ENCODE measurements at regions not wholly inside any gene's neighbourhood (a gene's known extent, or its start where the extent isn't known, plus 50 kb on each side); places are given as distances from the start of the nearest gene placed in this dataset.

GRCh38 chr3:187795207-187795960 is 50.1 kb upstream of the BCL6 start:
- Mint-ChIP-seq H3K27ac (no peak overlapping the region), H3K4me1 (no peaks in the 10 kb centered on the region), H3K27me3 (ENCODE audit: low read depth) (no peaks in the 10 kb centered on the region), H3K4me3 (no peak overlapping the region), H3K9me3 (no peaks in the 10 kb centered on the region), H3K36me3 (ENCODE audit: low read depth) (no peaks in the 10 kb centered on the region)
- TF ChIP-seq CTCF (IDR thresholded peaks at IDR 0.05; ENCODE audit: unreplicated experiment in 3 of 3), result no peak

- H3K4me1 Mint-ChIP-seq, result no peaks in the 10 kb centered on the region
- no peaks in the 10 kb centered on the region for H3K27me3 Mint-ChIP-seq (ENCODE audit: low read depth)
- no peaks in the 10 kb centered on the region for H3K9me3 Mint-ChIP-seq
- no peaks in the 10 kb centered on the region for H3K36me3 Mint-ChIP-seq (ENCODE audit: low read depth)
- H3K4me3 Mint-ChIP-seq, result no peak overlapping the region
- H3K27ac Mint-ChIP-seq, result no peak overlapping the region
- TF ChIP-seq CTCF (IDR thresholded peaks at IDR 0.05; ENCODE audit: unreplicated experiment in 3 of 3), result no peak
Observed at GRCh38 chr3:187798126-187798525, 52.9 kb upstream of the BCL6 start.

GRCh38 chr3:187798531-187799530 is 53.6 kb upstream of the BCL6 start:
- Mint-ChIP-seq H3K4me1 (no peaks in the 10 kb centered on the region), H3K4me3 (no peak overlapping the region), H3K27ac (no peak overlapping the region), H3K36me3 (ENCODE audit: low read depth) (no peaks in the 10 kb centered on the region), H3K9me3 (no peaks in the 10 kb centered on the region), H3K27me3 (ENCODE audit: low read depth) (no peaks in the 10 kb centered on the region)
- no peak for TF ChIP-seq CTCF (IDR thresholded peaks at IDR 0.05; ENCODE audit: unreplicated experiment in 3 of 3)

GRCh38 chr3:187799942-187800641 is 54.8 kb upstream of the BCL6 start:
- Mint-ChIP-seq H3K36me3 (ENCODE audit: low read depth) (no peaks in the 10 kb centered on the region), H3K4me3 (no peak overlapping the region), H3K27me3 (ENCODE audit: low read depth) (peaks cover 5% of the 10 kb centered on the region), H3K27ac (no peak overlapping the region), H3K4me1 (no peaks in the 10 kb centered on the region), H3K9me3 (no peaks in the 10 kb centered on the region)
- no peak for TF ChIP-seq CTCF (IDR thresholded peaks at IDR 0.05; ENCODE audit: unreplicated experiment in 3 of 3)

GRCh38 chr3:187801152-187801551 is 55.9 kb upstream of the BCL6 start:
- no peaks in the 10 kb centered on the region for H3K4me1 Mint-ChIP-seq
- peaks cover 12% of the 10 kb centered on the region for H3K27me3 Mint-ChIP-seq (ENCODE audit: low read depth)
- H3K36me3 Mint-ChIP-seq (ENCODE audit: low read depth), result no peaks in the 10 kb centered on the region
- no peak overlapping the region for H3K27ac Mint-ChIP-seq
- no peak for TF ChIP-seq CTCF (IDR thresholded peaks at IDR 0.05; ENCODE audit: unreplicated experiment in 3 of 3)
- no peak overlapping the region for H3K4me3 Mint-ChIP-seq
- peaks cover 4% of the 10 kb centered on the region for H3K9me3 Mint-ChIP-seq

Data from nephron (organoid).